SK-N-SH (cell line): ENCODE measurements at regions not wholly inside any gene's neighbourhood (a gene's known extent, or its start where the extent isn't known, plus 50 kb on each side); places are given as distances from the start of the nearest gene placed in this dataset.

Experiments used
- CTCF ChIA-PET: fragments of 300-600, 350-600 bp; formaldehyde crosslinking; extraction: SDS; loops from one replicate; lab custom pipeline; 2021; lab: Yijun Ruan, JAX
- POLR2A ChIA-PET: fragments of 350-600 bp; sonication (Branson Sonifier 250); formaldehyde crosslinking; extraction: SDS; loops from one replicate; lab custom pipeline; 2020; ENCODE audit warnings: antibody characterized with exemption, inconsistent platforms; lab: Yijun Ruan, JAX
- DNase-seq: peaks from one replicate; pipeline ENCODE4 v3.0.0; 2012
- H2AFZ ChIP-seq: fragments of 200-600 bp; sonication (generic); 2 replicates; pipeline ENCODE4 v1.8.1; 2016; ENCODE audit warnings: antibody characterized with exemption, mild to moderate bottlenecking, low read depth
- H3F3A ChIP-seq: fragments of 200-600 bp; sonication (generic); replicated peaks from 2 replicates; pipeline ENCODE3; 2016; ENCODE audit warnings: antibody characterized with exemption, mild to moderate bottlenecking; ENCODE audit not compliant: insufficient read depth
- H3K27ac ChIP-seq, 2 experiments: fragments of 200-500 bp in 1 of 2; fragments of 200-600 bp in 1 of 2; sonication (Bioruptor generic) in 1 of 2; sonication (generic), shearing (Covaris generic) in 1 of 2; 2 replicates each; pipeline versions ENCODE4 v1.5.1 to v1.6.1; 2014 to 2016; ENCODE audit warnings: low read depth in 2 of 2, inconsistent platforms in 1 of 2, low read length in 1 of 2, mild to moderate bottlenecking in 1 of 2, mixed read lengths in 1 of 2
- H3K27me3 ChIP-seq: fragments of 200-600 bp; sonication (generic), shearing (Covaris generic); 2 replicates; pipeline ENCODE4 v1.6.1; 2016; ENCODE audit warnings: mixed run types; ENCODE audit not compliant: insufficient read depth
- H3K36me3 ChIP-seq, 2 experiments: fragments of 200-500 bp in 1 of 2; fragments of 200-600 bp in 1 of 2; sonication (Bioruptor generic) in 1 of 2; sonication (generic) in 1 of 2; replicated peaks in 1 of 2; 2 replicates each; pipeline versions ENCODE3 to v1.5.1; 2014 to 2016; ENCODE audit warnings: low read length in 1 of 2, mild to moderate bottlenecking in 1 of 2; ENCODE audit not compliant: insufficient read depth in 2 of 2, control insufficient read depth in 1 of 2
- H3K4me1 ChIP-seq, 2 experiments: fragments of 200-500 bp in 1 of 2; fragments of 200-600 bp in 1 of 2; sonication (Bioruptor generic) in 1 of 2; sonication (generic), shearing (Covaris generic) in 1 of 2; 2 replicates each; pipeline versions ENCODE4 v1.5.1 to v1.6.1; 2014 to 2016; ENCODE audit warnings: low read depth in 1 of 2, low read length in 1 of 2, mixed run types in 1 of 2; ENCODE audit not compliant: insufficient read depth in 2 of 2, control insufficient read depth in 1 of 2
- H3K4me2 ChIP-seq: fragments of 200-600 bp; sonication (generic), shearing (Covaris generic); 2 replicates; pipeline ENCODE4 v1.6.1; 2017; ENCODE audit warnings: mixed run types
- H3K4me3 ChIP-seq, 2 experiments: fragments of 200-500 bp in 1 of 2; fragments of 200-600 bp in 1 of 2; sonication (Bioruptor generic) in 1 of 2; sonication (generic), shearing (Covaris generic) in 1 of 2; 2 replicates each; pipeline versions ENCODE4 v1.5.1 to v1.8.1; 2014 to 2016; ENCODE audit warnings: low read depth in 2 of 2, inconsistent platforms in 1 of 2, low read length in 1 of 2, mild to moderate bottlenecking in 1 of 2, mixed read lengths in 1 of 2, moderate library complexity in 1 of 2
- H3K79me2 ChIP-seq: fragments of 200-600 bp; sonication (generic); 2 replicates; pipeline ENCODE4 v1.8.1; 2017; ENCODE audit warnings: mild to moderate bottlenecking; ENCODE audit not compliant: insufficient read depth
- H3K9ac ChIP-seq: fragments of 200-600 bp; sonication (generic); 2 replicates; pipeline ENCODE4 v1.6.1; 2017; ENCODE audit warnings: mixed run types
- H3K9me2 ChIP-seq: fragments of 200-600 bp; sonication (generic); 2 replicates; pipeline ENCODE4 v1.6.1; 2017; ENCODE audit warnings: mixed run types
- H3K9me3 ChIP-seq: fragments of 200-600 bp; sonication (generic); 2 replicates; pipeline ENCODE4 v1.6.1; 2017; ENCODE audit warnings: mixed run types, mild to moderate bottlenecking, moderate library complexity
- H4K20me1 ChIP-seq: fragments of 200-600 bp; sonication (generic); 2 replicates; pipeline ENCODE4 v1.6.1; 2017; ENCODE audit warnings: mild to moderate bottlenecking, mixed run types; ENCODE audit not compliant: insufficient read depth
- CHD2 ChIP-seq: fragments of 150-350 bp; IDR thresholded peaks from 2 replicates; pipeline ENCODE4 v1.6.1; 2018; ENCODE audit warnings: low read length; ENCODE audit not compliant: partially characterized antibody
- CTCF ChIP-seq: fragments of 200-600 bp; sonication (generic); IDR thresholded peaks from 2 replicates; pipeline ENCODE4 v1.6.1; 2017; ENCODE audit warnings: antibody characterized with exemption, mild to moderate bottlenecking, moderate library complexity
- ELF1 ChIP-seq: IDR thresholded peaks from 2 replicates; pipeline ENCODE4 v1.4.0; 2012
- EP300 ChIP-seq, 2 experiments: IDR thresholded peaks; 2 replicates each; pipeline versions ENCODE4 v1.4.0 to v1.6.1; 2012; ENCODE audit warnings: borderline replicate concordance in 1 of 2, low read depth in 1 of 2, low read length in 1 of 2
- EZH2phosphoT487 ChIP-seq: fragments of 200-600 bp; sonication (generic); IDR thresholded peaks from 2 replicates; pipeline ENCODE4 v1.6.1; 2017; ENCODE audit warnings: low read depth, mixed run types, mild to moderate bottlenecking, antibody characterized with exemption, moderate library complexity, borderline replicate concordance
- MXI1 ChIP-seq: IDR thresholded peaks from 2 replicates; pipeline ENCODE4 v1.6.1; 2012; ENCODE audit warnings: mild to moderate bottlenecking, low read depth, low read length, improper control_type of control experiment
- PBX3 ChIP-seq: IDR thresholded peaks from 2 replicates; pipeline ENCODE4; 2012
- POLR2AphosphoS5 ChIP-seq: IDR thresholded peaks from 2 replicates; pipeline ENCODE4 v1.6.1; 2012; ENCODE audit warnings: low read depth, low read length
- RAD21 ChIP-seq: IDR thresholded peaks from 2 replicates; pipeline ENCODE4 v1.6.1; 2012; ENCODE audit warnings: mild to moderate bottlenecking, low read length
- RCOR1 ChIP-seq: fragments of 150-350 bp; IDR thresholded peaks from 2 replicates; pipeline ENCODE4 v1.6.1; 2017; ENCODE audit warnings: antibody characterized with exemption, low read length
- RFX5 ChIP-seq: IDR thresholded peaks from 2 replicates; pipeline ENCODE4 v1.6.1; 2012; ENCODE audit warnings: mild to moderate bottlenecking, improper control_type of control experiment, low read length
- TAF1 ChIP-seq: IDR thresholded peaks from 2 replicates; pipeline ENCODE4 v1.6.1; 2012; ENCODE audit warnings: low read depth, mild to moderate bottlenecking, low read length, moderate library complexity, borderline replicate concordance
- TEAD4 ChIP-seq: IDR thresholded peaks from 2 replicates; pipeline ENCODE4 v1.4.0; 2012; ENCODE audit warnings: mild to moderate bottlenecking, borderline replicate concordance; ENCODE audit not compliant: insufficient read depth
- USF1 ChIP-seq: IDR thresholded peaks from 2 replicates; pipeline ENCODE4 v1.4.0; 2012; ENCODE audit warnings: low read depth, borderline replicate concordance
- WGBS: methylation state at CpG from one replicate; pipeline ENCODE4 v1.1.6; 2017; ENCODE audit warnings: low lambda C conversion rate; 5-methylcytosine and 5-hydroxymethylcytosine counted together

GRCh38 chr22:49564666-49565515 lies 262.8 kb downstream of the BRD1 start (continued):
- no peak for TF ChIP-seq PBX3
- no peak for TF ChIP-seq RFX5

GRCh38 chr22:49564054-49564453 lies 263.6 kb downstream of the BRD1 start:
- DNase-seq: no peak
- no peaks in the 10 kb centered on the region for H3K36me3 ChIP-seq
- no peaks in the 10 kb centered on the region for H4K20me1 ChIP-seq
- no peaks in the 10 kb centered on the region for H3K79me2 ChIP-seq
- no peak overlapping the region for H2AFZ ChIP-seq
- CTCF ChIA-PET: no interaction called here
- TF ChIP-seq TAF1 (no peak), EZH2phosphoT487 (no peak), RFX5 (no peak), RCOR1 (no peak), POLR2AphosphoS5 (no peak), EP300 (IDR thresholded peaks at IDR 0.05; ENCODE audit: borderline replicate concordance in 1 of 2, low read depth in 1 of 2, low read length in 1 of 2) (no peak), CTCF (no peak), ELF1 (no peak), CHD2 (no peak), USF1 (no peak), MXI1 (no peak), TEAD4 (no peak), RAD21 (no peak)
- H3K9ac ChIP-seq: no peak overlapping the region
- H3K27me3 ChIP-seq: peaks cover 4% of the 10 kb centered on the region; the same call in 1 of the 2 replicates
- no peak overlapping the region for H3K27ac ChIP-seq
- 12% methylated on average over 5 of the region's 5 CpGs for WGBS
- H3K4me3 ChIP-seq: no peak overlapping the region
- H3K4me1 ChIP-seq: no peaks in the 10 kb centered on the region
- H3F3A ChIP-seq: no peaks in the 10 kb centered on the region
- H3K9me3 ChIP-seq: no peaks in the 10 kb centered on the region; the same call in 1 of the 2 replicates
- no peaks in the 10 kb centered on the region for H3K9me2 ChIP-seq
- POLR2A ChIA-PET: no interaction called here
- H3K4me2 ChIP-seq: no peak overlapping the region
